Hematopoietic multipotent progenitor cell (in vitro differentiated cells): ENCODE measurements at regions not wholly inside any gene's neighbourhood (a gene's known extent, or its start where the extent isn't known, plus 50 kb on each side); places are given as distances from the start of the nearest gene placed in this dataset.
"Not testable (repeated sequence)": the region's sequence is repeated elsewhere in the genome, so short reads cannot be mapped to it uniquely, and the experiment has no call there.

Experiments used
- DNase-seq, 3 donors: peaks; one replicate each; pipeline ENCODE4 v3.0.0-alpha.2; 2011 to 2015; ENCODE audit warnings: low read depth in 2 of 3, low spot score in 2 of 3

- DNase-seq, result not testable (repeated sequence)
Measured at GRCh38 chr22:25348996-25349395, 129.6 kb downstream of the CRYBB2 start.

- DNase-seq, result no peak
Measured at GRCh38 chr22:25350551-25350971, 131.1 kb downstream of the CRYBB2 start.

- DNase-seq, result no peak
Measured at GRCh38 chr22:25351631-25352293, 132.3 kb downstream of the CRYBB2 start.

GRCh38 chr22:25352294-25352680, 132.8 kb downstream of the CRYBB2 start:
- DNase-seq, result no peak

- DNase-seq, result no peak
Measured at GRCh38 chr22:25353516-25354445, 134.3 kb downstream of the CRYBB2 start.

GRCh38 chr22:25354456-25354855, 135.0 kb downstream of the CRYBB2 start:
- DNase-seq, result no peak

- DNase-seq, result no peak
Measured at GRCh38 chr22:25357132-25357455, 137.7 kb downstream of the CRYBB2 start.

- DNase-seq, result no peak
Measured at GRCh38 chr22:25357606-25358420, 138.4 kb downstream of the CRYBB2 start.

GRCh38 chr22:25358421-25359170, 139.2 kb downstream of the CRYBB2 start:
- DNase-seq, result no peak

- DNase-seq, result no peak
Measured at GRCh38 chr22:25359601-25360261, 140.3 kb downstream of the CRYBB2 start.

- DNase-seq, result no peak
Measured at GRCh38 chr22:25360411-25360810, 141.0 kb downstream of the CRYBB2 start.

GRCh38 chr22:25360891-25361645, 141.6 kb downstream of the CRYBB2 start:
- no peak for DNase-seq

GRCh38 chr22:25361899-25362214, 142.4 kb downstream of the CRYBB2 start:
- no peak for DNase-seq

GRCh38 chr22:25362215-25362882, 142.9 kb downstream of the CRYBB2 start:
- peak; percentile 34 to 60 (median 36) for DNase-seq

GRCh38 chr22:25362883-25363240, 143.4 kb downstream of the CRYBB2 start:
- DNase-seq, result no peak

- no peak for DNase-seq
Measured at GRCh38 chr22:25363474-25363873, 144.0 kb downstream of the CRYBB2 start.

GRCh38 chr22:25364281-25364680, 144.8 kb downstream of the CRYBB2 start:
- DNase-seq, result no peak

GRCh38 chr22:25364736-25365241, 145.3 kb downstream of the CRYBB2 start:
- no peak for DNase-seq
